Progenitor cell of endocrine pancreas (in vitro differentiated cells): ENCODE measurements at regions not wholly inside any gene's neighbourhood (a gene's known extent, or its start where the extent isn't known, plus 50 kb on each side); places are given as distances from the start of the nearest gene placed in this dataset.

Experiments used
- DNase-seq: peaks from one replicate; pipeline ENCODE4 v3.0.0; 2021; ENCODE audit warnings: low spot score; ENCODE audit not compliant: unreplicated experiment
- H3K27ac Mint-ChIP-seq: 2 replicates; pipeline ENCODE4 v1.8.0; 2021; ENCODE audit warnings: mild to moderate bottlenecking, moderate library complexity, mixed read lengths
- H3K27me3 Mint-ChIP-seq: 2 replicates; pipeline ENCODE4 v1.8.0; 2021; ENCODE audit warnings: mixed read lengths
- H3K36me3 Mint-ChIP-seq: 2 replicates; pipeline ENCODE4 v1.8.0; 2022; ENCODE audit warnings: mixed read lengths; ENCODE audit not compliant: insufficient read depth
- H3K4me1 Mint-ChIP-seq: 2 replicates; pipeline ENCODE4 v1.8.0; 2021; ENCODE audit warnings: low read depth, mixed read lengths
- H3K4me3 Mint-ChIP-seq: 2 replicates; pipeline ENCODE4 v1.8.0; 2021; ENCODE audit warnings: low read depth, mild to moderate bottlenecking, moderate library complexity, mixed read lengths
- H3K9me3 Mint-ChIP-seq: 2 replicates; pipeline ENCODE4 v1.8.0; 2021; ENCODE audit warnings: low read depth, mixed read lengths
- TF ChIP-seq, protein P1 (sequence below): fragments of 200-600 bp; sonication (generic); IDR thresholded peaks from one replicate; pipeline ENCODE4 v1.5.0; 2021; ENCODE audit warnings: antibody characterized with exemption, mild to moderate bottlenecking; ENCODE audit not compliant: unreplicated experiment

GRCh38 chr6:165052561-165053480 is 256.6 kb downstream of the C6orf118 start:
- Mint-ChIP-seq H3K27me3 (no peaks in the 10 kb centered on the region), H3K27ac (no peak overlapping the region), H3K9me3 (peaks cover 11% of the 10 kb centered on the region), H3K36me3 (no peaks in the 10 kb centered on the region), H3K4me3 (no peak overlapping the region), H3K4me1 (no peaks in the 10 kb centered on the region)
- TF ChIP-seq, protein P1, sequence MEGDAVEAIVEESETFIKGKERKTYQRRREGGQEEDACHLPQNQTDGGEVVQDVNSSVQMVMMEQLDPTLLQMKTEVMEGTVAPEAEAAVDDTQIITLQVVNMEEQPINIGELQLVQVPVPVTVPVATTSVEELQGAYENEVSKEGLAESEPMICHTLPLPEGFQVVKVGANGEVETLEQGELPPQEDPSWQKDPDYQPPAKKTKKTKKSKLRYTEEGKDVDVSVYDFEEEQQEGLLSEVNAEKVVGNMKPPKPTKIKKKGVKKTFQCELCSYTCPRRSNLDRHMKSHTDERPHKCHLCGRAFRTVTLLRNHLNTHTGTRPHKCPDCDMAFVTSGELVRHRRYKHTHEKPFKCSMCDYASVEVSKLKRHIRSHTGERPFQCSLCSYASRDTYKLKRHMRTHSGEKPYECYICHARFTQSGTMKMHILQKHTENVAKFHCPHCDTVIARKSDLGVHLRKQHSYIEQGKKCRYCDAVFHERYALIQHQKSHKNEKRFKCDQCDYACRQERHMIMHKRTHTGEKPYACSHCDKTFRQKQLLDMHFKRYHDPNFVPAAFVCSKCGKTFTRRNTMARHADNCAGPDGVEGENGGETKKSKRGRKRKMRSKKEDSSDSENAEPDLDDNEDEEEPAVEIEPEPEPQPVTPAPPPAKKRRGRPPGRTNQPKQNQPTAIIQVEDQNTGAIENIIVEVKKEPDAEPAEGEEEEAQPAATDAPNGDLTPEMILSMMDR: no peak
- DNase-seq: no peak

DNA sequence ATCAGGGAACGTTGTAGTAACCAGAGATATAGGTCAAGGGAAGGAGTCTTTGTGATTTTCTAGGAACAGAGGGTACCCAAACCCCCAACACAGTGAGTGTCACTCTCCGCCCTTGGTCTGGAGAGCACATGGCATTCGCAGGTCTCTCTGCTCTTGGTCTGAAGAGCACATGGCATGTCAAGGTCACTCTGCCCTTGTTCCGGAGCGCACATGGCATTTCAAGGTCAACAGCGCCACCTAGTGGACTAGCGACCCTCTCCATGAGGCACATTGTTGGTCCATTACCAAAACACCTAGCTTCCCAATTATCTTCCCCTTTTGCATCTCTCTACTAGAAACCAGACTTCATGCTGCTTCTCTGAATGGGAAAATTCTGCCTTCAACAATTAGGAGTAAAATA is 260.0 kb downstream of the C6orf118 start:
- TF ChIP-seq, protein P1: peak; percentile 56
- H3K4me3 Mint-ChIP-seq: no peak overlapping the region
- H3K9me3 Mint-ChIP-seq: peaks cover 22% of the 10 kb centered on the region
- peaks cover 4% of the 10 kb centered on the region for H3K36me3 Mint-ChIP-seq
- no peak overlapping the region for H3K27ac Mint-ChIP-seq
- no peaks in the 10 kb centered on the region for H3K27me3 Mint-ChIP-seq
- no peaks in the 10 kb centered on the region for H3K4me1 Mint-ChIP-seq
- DNase-seq: no peak

DNA sequence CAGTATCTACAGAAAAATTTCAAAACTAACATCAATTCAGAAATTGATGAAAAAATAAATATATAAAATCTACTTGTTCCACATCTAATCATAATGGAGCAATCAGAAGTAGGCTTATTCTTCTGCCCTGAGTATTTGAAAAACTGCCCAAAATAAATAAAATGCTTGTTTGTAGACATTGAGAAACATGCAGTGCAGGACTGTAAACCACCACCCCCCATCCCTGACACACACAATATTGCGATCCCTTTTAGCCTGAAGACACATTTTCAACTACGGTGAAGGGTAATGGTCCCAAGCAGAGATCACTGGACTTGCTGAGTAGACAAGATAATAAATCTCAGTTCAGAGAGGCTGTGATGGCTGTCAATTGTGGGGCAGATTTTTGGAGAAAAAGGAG is 261.5 kb downstream of the C6orf118 start:
- Mint-ChIP-seq H3K9me3 (peaks cover 22% of the 10 kb centered on the region), H3K27ac (no peak overlapping the region), H3K36me3 (peaks cover 4% of the 10 kb centered on the region), H3K4me1 (no peaks in the 10 kb centered on the region), H3K4me3 (no peak overlapping the region), H3K27me3 (no peaks in the 10 kb centered on the region)
- TF ChIP-seq, protein P1: no peak
- DNase-seq: no peak

- DNase-seq: no peak
- Mint-ChIP-seq H3K36me3 (peaks cover 4% of the 10 kb centered on the region), H3K4me1 (no peaks in the 10 kb centered on the region), H3K27me3 (no peaks in the 10 kb centered on the region), H3K9me3 (peaks cover 22% of the 10 kb centered on the region), H3K4me3 (no peak overlapping the region), H3K27ac (no peak overlapping the region)
- TF ChIP-seq, protein P1: no peak
Measured at GRCh38 chr6:165045631-165046030, 263.8 kb downstream of the C6orf118 start.

- Mint-ChIP-seq H3K27ac (no peak overlapping the region), H3K36me3 (peaks cover 4% of the 10 kb centered on the region), H3K9me3 (peaks cover 26% of the 10 kb centered on the region), H3K27me3 (no peaks in the 10 kb centered on the region), H3K4me3 (no peak overlapping the region), H3K4me1 (no peaks in the 10 kb centered on the region)
- DNase-seq: no peak
- TF ChIP-seq, protein P1: peak; percentile 15
Measured at GRCh38 chr6:165042912-165043311, 266.5 kb downstream of the C6orf118 start.
